Endodermal cell (in vitro differentiated cells): ENCODE measurements at regions not wholly inside any gene's neighbourhood (a gene's known extent, or its start where the extent isn't known, plus 50 kb on each side); places are given as distances from the start of the nearest gene placed in this dataset.
"Not testable (repeated sequence)": the region's sequence is repeated elsewhere in the genome, so short reads cannot be mapped to it uniquely, and the experiment has no call there.

Source experiments
- DNase-seq: peaks from one replicate; pipeline ENCODE4 v3.0.0-alpha.2; 2017
- H3K27ac ChIP-seq: 2 replicates; pipeline ENCODE4 v1.5.1; 2013; ENCODE audit warnings: mild to moderate bottlenecking, low read depth, low read length, moderate library complexity
- H3K27me3 ChIP-seq: 2 replicates; pipeline ENCODE4 v1.6.1; 2013; ENCODE audit warnings: mild to moderate bottlenecking, low read length, moderate library complexity; ENCODE audit not compliant: insufficient read depth, control insufficient read depth, poor library complexity, severe bottlenecking
- H3K36me3 ChIP-seq: 2 replicates; pipeline ENCODE4 v1.7.0; 2013; ENCODE audit warnings: mild to moderate bottlenecking, low read length, moderate library complexity; ENCODE audit not compliant: control insufficient read depth, insufficient read depth
- H3K4me1 ChIP-seq: one replicate; pipeline ENCODE4 v1.7.0; 2013; ENCODE audit warnings: low read length; ENCODE audit not compliant: control insufficient read depth, insufficient read depth
- H3K4me3 ChIP-seq: 2 replicates; pipeline ENCODE4 v1.5.1; 2013; ENCODE audit warnings: mild to moderate bottlenecking, low read length, moderate library complexity
- H3K9ac ChIP-seq: 2 replicates; pipeline ENCODE4 v1.6.1; 2013; ENCODE audit warnings: mild to moderate bottlenecking, low read length, moderate library complexity; ENCODE audit not compliant: poor library complexity, severe bottlenecking; ENCODE audit errors: extremely low read depth
- H3K9me3 ChIP-seq: 2 replicates; pipeline ENCODE4 v1.6.1; 2013; ENCODE audit warnings: mild to moderate bottlenecking, low read length, moderate library complexity; ENCODE audit not compliant: control insufficient read depth
- H3K27ac Mint-ChIP-seq: 2 replicates; pipeline ENCODE4 v1.8.0; 2020; ENCODE audit warnings: mixed read lengths
- H3K27me3 Mint-ChIP-seq: 2 replicates; pipeline ENCODE4 v1.8.0; 2021; ENCODE audit warnings: mild to moderate bottlenecking, mixed read lengths; ENCODE audit not compliant: insufficient read depth
- H3K36me3 Mint-ChIP-seq: 2 replicates; pipeline ENCODE4 v1.8.0; 2020; ENCODE audit warnings: low read depth, mixed read lengths
- H3K4me1 Mint-ChIP-seq: 2 replicates; pipeline ENCODE4 v1.8.0; 2020; ENCODE audit warnings: mixed read lengths
- H3K4me3 Mint-ChIP-seq: 2 replicates; pipeline ENCODE4 v1.8.0; 2020; ENCODE audit warnings: mild to moderate bottlenecking, moderate library complexity, mixed read lengths
- H3K9me3 Mint-ChIP-seq: 2 replicates; pipeline ENCODE4 v1.8.0; 2020; ENCODE audit warnings: mild to moderate bottlenecking, mixed read lengths
- WGBS, 2 experiments: methylation state at CpG; one replicate each; pipeline versions ENCODE4 v1.1.5 to v1.1.7; 2013; ENCODE audit warnings: missing lambda C conversion rate in 2 of 2, mixed read lengths in 1 of 2; ENCODE audit not compliant: insufficient coverage in 1 of 2, insufficient read length in 1 of 2; 5-methylcytosine and 5-hydroxymethylcytosine counted together
- TF ChIP-seq, protein P1 (sequence below): fragments of 200-600 bp; sonication (generic); conservative IDR thresholded peaks from 2 replicates; pipeline ENCODE4 v1.5.0; 2021; ENCODE audit warnings: antibody characterized with exemption, mild to moderate bottlenecking

GRCh38 chr7:142646386-142647140 is 102.7 kb upstream of the PRSS1 start:
- Mint-ChIP-seq H3K9me3 (peaks cover 2% of the 10 kb centered on the region), H3K36me3 (no peaks in the 10 kb centered on the region), H3K27me3 (peaks cover 7% of the 10 kb centered on the region), H3K4me3 (no peak overlapping the region), H3K27ac (no peak overlapping the region), H3K4me1 (peaks cover 18% of the 10 kb centered on the region)
- Histone ChIP-seq H3K27me3 (peaks cover 11% of the 10 kb centered on the region), H3K27ac (no peak overlapping the region), H3K4me3 (no peak overlapping the region), H3K36me3 (no peaks in the 10 kb centered on the region), H3K9me3 (no peaks in the 10 kb centered on the region), H3K9ac (no peak overlapping the region), H3K4me1 (peaks cover 3% of the 10 kb centered on the region)
- TF ChIP-seq, protein P1, sequence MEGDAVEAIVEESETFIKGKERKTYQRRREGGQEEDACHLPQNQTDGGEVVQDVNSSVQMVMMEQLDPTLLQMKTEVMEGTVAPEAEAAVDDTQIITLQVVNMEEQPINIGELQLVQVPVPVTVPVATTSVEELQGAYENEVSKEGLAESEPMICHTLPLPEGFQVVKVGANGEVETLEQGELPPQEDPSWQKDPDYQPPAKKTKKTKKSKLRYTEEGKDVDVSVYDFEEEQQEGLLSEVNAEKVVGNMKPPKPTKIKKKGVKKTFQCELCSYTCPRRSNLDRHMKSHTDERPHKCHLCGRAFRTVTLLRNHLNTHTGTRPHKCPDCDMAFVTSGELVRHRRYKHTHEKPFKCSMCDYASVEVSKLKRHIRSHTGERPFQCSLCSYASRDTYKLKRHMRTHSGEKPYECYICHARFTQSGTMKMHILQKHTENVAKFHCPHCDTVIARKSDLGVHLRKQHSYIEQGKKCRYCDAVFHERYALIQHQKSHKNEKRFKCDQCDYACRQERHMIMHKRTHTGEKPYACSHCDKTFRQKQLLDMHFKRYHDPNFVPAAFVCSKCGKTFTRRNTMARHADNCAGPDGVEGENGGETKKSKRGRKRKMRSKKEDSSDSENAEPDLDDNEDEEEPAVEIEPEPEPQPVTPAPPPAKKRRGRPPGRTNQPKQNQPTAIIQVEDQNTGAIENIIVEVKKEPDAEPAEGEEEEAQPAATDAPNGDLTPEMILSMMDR: peak; percentile 51
- WGBS, 2 experiments: 89% methylated on average over 5 to 7 of the region's 7 CpGs
- DNase-seq: no peak

DNA sequence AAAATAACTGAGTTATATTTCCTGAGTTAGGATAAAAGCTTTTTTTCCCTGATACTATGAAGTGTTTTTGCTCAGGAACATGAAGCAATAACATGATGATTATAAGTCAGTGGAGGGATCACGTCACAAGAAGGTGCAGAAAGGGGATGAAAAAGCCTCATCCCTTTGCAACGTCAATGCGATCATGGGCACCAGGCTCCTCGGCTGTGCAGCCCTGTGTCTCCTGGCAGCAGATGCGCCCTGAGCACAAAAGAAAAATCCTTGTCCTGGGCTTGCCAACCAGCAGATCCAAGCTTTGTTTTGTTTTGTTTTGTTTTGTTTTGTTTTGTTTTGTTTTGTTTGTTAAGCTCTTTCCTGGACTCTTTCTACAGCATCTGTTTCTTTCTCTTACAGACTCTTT is 103.5 kb upstream of the PRSS1 start:
- DNase-seq: no peak
- no peak overlapping the region for H3K27ac Mint-ChIP-seq
- no peak overlapping the region for H3K4me3 Mint-ChIP-seq

GRCh38 chr7:142642316-142642715 is 107.0 kb upstream of the PRSS1 start:
- Histone ChIP-seq H3K27ac (no peak overlapping the region), H3K9me3 (no peaks in the 10 kb centered on the region), H3K4me1 (peaks cover 3% of the 10 kb centered on the region), H3K4me3 (no peak overlapping the region), H3K9ac (no peak overlapping the region), H3K36me3 (no peaks in the 10 kb centered on the region), H3K27me3 (peaks cover 7% of the 10 kb centered on the region)
- no peaks in the 10 kb centered on the region for H3K9me3 Mint-ChIP-seq
- peaks cover 5% of the 10 kb centered on the region for H3K27me3 Mint-ChIP-seq
- no peak overlapping the region for H3K27ac Mint-ChIP-seq
- peaks cover 7% of the 10 kb centered on the region for H3K4me1 Mint-ChIP-seq
- no peak overlapping the region for H3K4me3 Mint-ChIP-seq
- H3K36me3 Mint-ChIP-seq: no peaks in the 10 kb centered on the region
- TF ChIP-seq, protein P1: no peak
- DNase-seq: no peak

More for the DNA sequence above, 103.5 kb upstream of the PRSS1 start:
- H3K9me3 Mint-ChIP-seq: no peaks in the 10 kb centered on the region
- no peak overlapping the region for H3K9ac ChIP-seq
- peaks cover 11% of the 10 kb centered on the region for H3K27me3 ChIP-seq
- H3K36me3 ChIP-seq: no peaks in the 10 kb centered on the region
- H3K36me3 Mint-ChIP-seq: no peaks in the 10 kb centered on the region
- H3K4me1 Mint-ChIP-seq: peaks cover 13% of the 10 kb centered on the region
- peaks cover 7% of the 10 kb centered on the region for H3K27me3 Mint-ChIP-seq
- H3K4me1 ChIP-seq: peaks cover 3% of the 10 kb centered on the region
- WGBS, 2 experiments: 85 to 90% methylated on average over 4 to 5 of the region's 5 CpGs
- H3K9me3 ChIP-seq: no peaks in the 10 kb centered on the region
- H3K27ac ChIP-seq: no peak overlapping the region
- no peak overlapping the region for H3K4me3 ChIP-seq
- TF ChIP-seq, protein P1: no peak

GRCh38 chr7:142641252-142641651 is 108.0 kb upstream of the PRSS1 start:
- not testable (repeated sequence) for H3K9me3 Mint-ChIP-seq, H3K36me3 ChIP-seq, H3K9me3 ChIP-seq, H3K4me3 ChIP-seq, H3K27ac ChIP-seq, H3K9ac ChIP-seq, H3K36me3 Mint-ChIP-seq, H3K4me1 ChIP-seq, DNase-seq, H3K4me1 Mint-ChIP-seq, H3K27ac Mint-ChIP-seq, H3K27me3 Mint-ChIP-seq, H3K4me3 Mint-ChIP-seq, H3K27me3 ChIP-seq
- 97 to 100% methylated on average over 2 to 3 of the region's 4 CpGs for WGBS, 2 experiments
